EH (cell line): ENCODE measurements at regions not wholly inside any gene's neighbourhood (a gene's known extent, or its start where the extent isn't known, plus 50 kb on each side); places are given as distances from the start of the nearest gene placed in this dataset.

Experiments used
- DNase-seq: peaks from one replicate; pipeline ENCODE4 v3.0.0-alpha.2; 2015; ENCODE audit warnings: low read depth

- DNase-seq, result no peak
These were observed 113.0 kb downstream of the PLEKHG1 start for GRCh38 chr6:150712505-150713252.

DNA sequence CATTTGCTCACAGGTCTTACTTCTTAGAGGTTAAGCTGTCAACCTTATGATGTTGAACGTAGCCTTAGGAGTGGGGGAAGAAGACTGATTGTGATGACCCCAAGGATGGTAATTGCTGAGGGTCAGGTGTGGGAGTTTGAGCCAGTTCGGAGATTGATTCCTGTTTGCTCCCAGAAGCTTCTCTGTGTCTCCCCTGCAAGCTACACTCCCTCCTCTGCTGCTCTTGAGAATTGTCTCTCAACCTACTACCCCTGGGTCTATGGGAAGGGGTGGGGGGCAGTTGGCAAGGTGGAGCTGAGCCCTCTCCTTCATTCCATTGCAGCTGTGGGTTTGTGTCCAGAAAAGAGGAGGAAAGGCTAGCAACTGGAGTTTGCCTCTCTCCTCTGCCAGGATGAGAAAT lies 113.8 kb downstream of the PLEKHG1 start:
- no peak for DNase-seq

DNA sequence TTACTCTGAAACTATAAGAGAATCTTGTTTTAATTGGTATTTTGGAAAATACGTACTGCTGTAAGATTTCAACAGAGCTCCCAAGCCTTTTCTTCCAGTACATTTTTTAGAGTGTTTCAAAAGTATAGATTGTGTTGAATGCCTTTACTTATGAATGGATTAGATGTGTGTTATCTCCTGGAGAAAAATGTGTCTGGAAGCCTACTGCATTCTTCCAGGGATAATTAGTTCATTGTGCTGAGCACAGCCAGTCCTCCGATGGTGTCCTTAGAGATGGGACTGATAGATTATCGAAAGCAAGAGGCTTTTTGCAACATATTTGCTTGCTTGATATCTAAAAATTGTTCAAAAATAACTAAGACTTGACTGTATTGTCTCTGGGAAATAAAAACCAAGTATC lies 114.2 kb downstream of the PLEKHG1 start:
- DNase-seq, result no peak

- no peak for DNase-seq
These were observed 115.4 kb downstream of the PLEKHG1 start for GRCh38 chr6:150715133-150715532.

DNA sequence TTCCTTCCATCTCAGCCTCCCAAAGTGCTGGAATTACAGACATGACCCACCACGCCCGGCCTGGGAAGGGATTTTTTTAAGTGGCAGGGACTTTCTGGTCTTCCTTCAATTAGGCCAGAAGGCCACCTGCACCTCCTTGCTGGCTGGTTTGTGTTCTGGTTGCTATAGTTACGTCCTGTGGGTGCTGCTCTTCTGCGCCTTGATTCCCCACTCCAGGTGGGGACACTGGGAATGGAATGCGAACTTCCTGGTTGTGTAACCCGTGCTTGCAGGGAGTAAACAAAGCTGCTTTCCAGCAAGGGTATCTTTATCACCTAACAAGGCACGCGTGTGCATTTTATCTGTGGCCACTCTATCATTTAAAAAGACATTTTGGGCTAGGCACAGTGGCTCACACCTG lies 117.7 kb downstream of the PLEKHG1 start:
- DNase-seq, result no peak

- no peak for DNase-seq
These were observed 119.5 kb downstream of the PLEKHG1 start for GRCh38 chr6:150719099-150719766.

GRCh38 chr6:150719831-150720230 lies 120.1 kb downstream of the PLEKHG1 start:
- no peak for DNase-seq

DNA sequence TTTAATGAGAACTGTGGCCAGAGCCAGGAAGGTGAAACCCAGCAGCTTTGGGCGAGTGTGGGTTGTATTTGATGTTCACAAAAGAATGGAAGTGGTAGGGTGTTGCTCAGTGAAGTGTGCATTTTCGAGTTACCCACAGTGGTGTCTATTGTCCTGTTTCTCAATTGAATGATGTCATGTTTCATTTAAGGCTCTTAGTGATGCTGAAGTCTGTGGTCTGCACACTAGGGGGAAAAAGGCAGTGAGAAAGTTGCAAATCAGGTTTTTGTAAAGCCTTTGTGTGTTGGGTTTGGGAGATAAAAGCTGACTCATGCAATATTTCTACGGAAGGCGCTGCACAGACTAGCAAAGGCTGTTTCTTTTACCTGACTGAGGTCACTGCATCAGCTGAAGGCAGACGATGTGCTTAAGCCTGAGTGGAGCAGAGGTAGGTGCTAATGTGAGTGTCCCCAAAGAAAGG lies 121.1 kb downstream of the PLEKHG1 start:
- DNase-seq, result no peak

DNA sequence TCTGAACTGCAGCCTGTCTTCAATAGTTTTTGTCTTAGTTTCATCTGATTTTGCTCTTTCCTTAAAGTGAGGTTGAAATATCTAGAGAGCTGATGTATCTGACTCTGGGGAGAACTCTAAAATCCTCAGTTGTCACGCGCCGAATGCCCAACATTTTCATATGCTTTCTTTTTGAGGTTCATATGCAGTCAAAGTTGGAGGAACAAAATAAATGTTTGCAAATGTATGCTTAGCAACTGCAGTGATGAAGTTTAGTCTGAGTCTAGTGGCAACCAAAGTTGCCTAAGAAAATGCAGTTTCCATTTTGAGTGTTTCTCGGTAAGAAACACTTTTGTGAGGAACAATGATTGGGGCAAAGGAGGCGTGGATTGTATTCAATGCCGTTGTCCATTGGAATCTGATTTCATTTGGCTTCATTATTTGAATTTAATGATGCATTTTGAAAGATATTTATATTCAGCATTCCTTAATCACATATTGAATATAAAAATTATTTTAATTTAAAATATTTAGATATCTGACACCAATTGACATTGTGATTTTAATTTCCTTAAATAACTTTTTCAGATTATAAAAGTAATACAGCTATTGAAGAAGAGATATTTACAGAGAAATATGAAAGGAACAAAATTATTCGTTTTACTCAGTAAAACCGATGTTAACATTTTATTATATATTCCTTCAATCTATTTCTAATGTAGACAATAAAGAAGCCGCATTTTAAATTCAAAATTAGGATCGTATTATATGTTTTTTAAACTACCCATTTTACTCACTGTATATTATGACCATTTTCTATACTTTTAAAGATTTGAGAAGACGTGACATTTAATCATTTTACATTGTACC lies 122.0 kb downstream of the PLEKHG1 start:
- DNase-seq, result no peak

DNA sequence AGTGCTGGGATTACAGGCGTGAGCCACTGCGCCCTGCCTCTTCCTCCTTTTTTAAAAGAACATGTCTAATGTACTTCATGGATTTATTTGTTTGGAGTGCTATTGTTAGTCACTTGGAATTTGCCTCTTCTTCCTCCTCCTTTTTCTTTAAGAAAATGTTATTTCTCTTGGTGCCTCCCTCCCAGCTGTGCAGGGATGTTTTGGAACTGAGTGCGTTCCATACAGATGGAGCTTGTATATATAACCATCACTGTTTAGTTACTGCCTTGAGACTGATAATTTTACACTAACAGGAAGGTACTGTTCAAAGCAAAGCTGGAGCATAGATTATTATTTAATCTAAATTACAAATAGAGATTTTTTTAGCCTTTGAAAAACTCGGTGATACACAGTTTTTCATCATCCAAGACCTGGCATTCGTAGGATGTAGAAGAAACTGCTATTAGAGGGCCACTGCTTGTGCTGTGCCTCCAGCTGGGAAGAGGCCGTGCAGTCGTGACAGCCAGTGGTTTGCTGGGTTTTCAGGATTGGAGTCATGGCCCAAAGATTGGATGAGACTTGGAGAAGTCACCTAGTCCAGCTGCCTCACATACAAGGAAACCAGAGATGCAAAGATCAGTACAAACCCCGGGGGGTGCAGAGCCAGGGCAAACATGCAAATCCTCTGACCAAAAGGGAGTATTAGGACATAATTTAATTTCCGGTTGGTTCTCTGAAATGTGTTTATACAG lies 123.1 kb downstream of the PLEKHG1 start:
- DNase-seq, result no peak

- DNase-seq, result no peak
These were observed 123.6 kb downstream of the PLEKHG1 start for GRCh38 chr6:150723345-150723658.

GRCh38 chr6:150723857-150724256 lies 124.2 kb downstream of the PLEKHG1 start:
- DNase-seq, result peak; percentile 26

DNA sequence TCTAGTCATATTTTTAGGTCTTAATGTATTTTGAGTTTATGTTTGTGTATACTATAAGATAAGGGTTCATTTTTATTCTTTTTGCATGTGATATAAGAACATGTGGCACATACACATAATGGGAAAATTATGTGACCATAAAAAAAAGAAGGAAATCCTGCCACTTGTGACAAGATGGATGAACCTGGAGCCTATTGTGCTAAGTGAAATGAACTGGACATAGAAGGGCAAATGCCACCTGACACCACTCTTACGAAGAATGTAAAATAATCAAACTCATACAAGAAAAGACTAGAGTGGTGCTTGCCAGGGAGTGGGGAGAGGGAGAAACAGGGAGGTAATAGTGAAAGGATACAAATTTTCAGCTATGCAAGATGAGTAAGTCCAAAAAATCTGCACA lies 126.1 kb downstream of the PLEKHG1 start:
- DNase-seq, result no peak

DNA sequence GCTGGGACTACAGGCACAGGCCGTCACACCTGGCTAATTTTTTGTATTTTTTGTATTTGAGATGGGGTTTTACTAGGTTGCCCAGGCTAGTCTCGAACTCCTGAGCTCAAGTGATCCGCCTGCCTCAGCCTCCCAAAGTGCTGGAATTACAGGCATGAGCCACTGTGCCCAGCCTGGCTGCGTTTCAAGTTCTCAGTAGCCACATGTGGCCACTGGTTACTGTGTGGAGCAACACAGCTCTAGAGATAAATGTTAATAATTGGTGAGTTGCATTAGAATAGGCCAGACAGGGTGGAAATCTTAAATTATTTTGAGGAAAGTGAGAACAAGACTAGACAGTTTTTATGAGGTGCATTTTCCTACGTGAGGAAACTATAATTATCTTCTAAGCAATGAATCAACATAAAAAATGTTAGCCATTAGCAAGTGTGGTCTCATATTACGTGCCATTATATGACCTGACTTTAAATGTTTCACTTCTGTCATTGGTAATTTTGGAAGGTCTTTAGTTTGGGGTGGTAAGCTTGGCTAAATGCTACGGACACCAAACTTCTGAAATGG lies 129.6 kb downstream of the PLEKHG1 start:
- DNase-seq, result no peak

GRCh38 chr6:150730801-150731457 lies 131.2 kb downstream of the PLEKHG1 start:
- DNase-seq, result no peak

DNA sequence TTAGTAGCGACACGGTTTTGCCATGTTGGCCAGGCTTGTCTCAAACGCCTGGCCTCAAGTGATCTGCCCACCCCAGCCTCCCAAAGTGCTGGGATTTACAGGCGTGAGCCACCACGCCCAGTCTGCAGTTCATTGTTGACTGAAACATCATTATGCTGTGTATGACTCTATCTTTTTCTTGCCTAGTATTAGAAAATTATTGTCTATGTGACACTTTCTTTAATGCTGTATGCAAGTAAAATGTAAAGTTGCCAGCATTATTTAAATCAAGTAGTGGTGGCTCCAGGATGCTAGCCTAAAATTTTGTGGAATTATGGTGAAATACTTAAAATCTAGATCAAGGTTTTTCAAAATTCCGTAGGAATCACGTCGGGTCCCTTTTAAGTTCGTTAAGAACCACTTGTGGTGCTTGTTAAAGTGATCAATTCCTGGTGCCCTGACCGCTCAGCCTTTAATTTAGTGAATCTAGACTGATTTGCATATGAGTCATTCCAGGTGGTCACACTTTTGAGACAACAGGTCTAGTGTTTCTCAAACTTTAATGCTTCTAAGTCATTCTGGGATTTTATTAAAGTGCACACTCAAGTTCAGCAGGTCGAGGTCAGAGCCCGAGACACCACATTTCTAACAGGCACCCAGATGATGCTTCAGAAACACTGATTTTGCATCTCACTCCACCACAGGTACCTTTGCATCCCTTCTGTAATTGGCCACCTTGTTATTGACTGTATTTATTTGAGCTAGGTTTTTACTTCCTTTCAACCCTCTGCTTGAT lies 132.6 kb upstream of the MTHFD1L start:
- no peak for DNase-seq

GRCh38 chr6:150733726-150734125 lies 131.8 kb upstream of the MTHFD1L start:
- no peak for DNase-seq

DNA sequence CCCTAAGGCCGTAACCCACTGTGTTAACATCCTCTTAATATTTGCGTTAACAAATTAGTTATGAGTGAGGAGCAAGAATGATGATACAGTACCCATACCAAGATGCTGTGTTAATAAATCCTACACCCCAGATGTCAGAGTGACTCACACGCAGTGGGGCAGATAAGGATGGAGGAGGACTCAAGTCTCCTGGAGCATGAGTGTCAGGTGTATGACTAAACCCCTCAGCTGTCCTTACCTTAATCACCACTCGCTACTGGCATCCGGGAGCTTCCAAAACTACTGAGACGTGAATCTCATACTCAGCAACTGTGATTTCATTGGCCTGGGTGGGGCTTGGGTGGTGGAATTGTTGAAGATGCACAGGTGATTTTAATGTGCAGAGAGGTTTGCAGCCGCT lies 131.3 kb upstream of the MTHFD1L start:
- no peak for DNase-seq

GRCh38 chr6:150735341-150735851 lies 130.1 kb upstream of the MTHFD1L start:
- DNase-seq, result no peak

GRCh38 chr6:150738092-150738629 lies 127.3 kb upstream of the MTHFD1L start:
- DNase-seq, result no peak
